Neuron (in vitro differentiated cells): ENCODE measurements at regions not wholly inside any gene's neighbourhood (a gene's known extent, or its start where the extent isn't known, plus 50 kb on each side); places are given as distances from the start of the nearest gene placed in this dataset.
"Not testable (repeated sequence)": the region's sequence is repeated elsewhere in the genome, so short reads cannot be mapped to it uniquely, and the experiment has no call there.

Experiments used
- H2AFZ ChIP-seq: one replicate; pipeline ENCODE4 v1.6.1; 2013; ENCODE audit warnings: low read depth, mild to moderate bottlenecking, inconsistent platforms, low read length, moderate library complexity
- H3K27me3 ChIP-seq: one replicate; pipeline ENCODE4 v1.6.1; 2013; ENCODE audit warnings: low read length; ENCODE audit not compliant: insufficient read depth
- H3K36me3 ChIP-seq: one replicate; pipeline ENCODE4 v1.6.1; 2013; ENCODE audit warnings: low read length; ENCODE audit not compliant: insufficient read depth
- H3K4me1 ChIP-seq: one replicate; pipeline ENCODE4 v1.6.1; 2013; ENCODE audit warnings: low read length; ENCODE audit not compliant: insufficient read depth
- H3K4me3 ChIP-seq: 2 replicates; pipeline ENCODE4 v1.5.1; 2013; ENCODE audit warnings: mild to moderate bottlenecking, low read length, moderate library complexity
- H3K9me3 ChIP-seq: one replicate; pipeline ENCODE4 v1.6.1; 2013; ENCODE audit warnings: low read length

DNA sequence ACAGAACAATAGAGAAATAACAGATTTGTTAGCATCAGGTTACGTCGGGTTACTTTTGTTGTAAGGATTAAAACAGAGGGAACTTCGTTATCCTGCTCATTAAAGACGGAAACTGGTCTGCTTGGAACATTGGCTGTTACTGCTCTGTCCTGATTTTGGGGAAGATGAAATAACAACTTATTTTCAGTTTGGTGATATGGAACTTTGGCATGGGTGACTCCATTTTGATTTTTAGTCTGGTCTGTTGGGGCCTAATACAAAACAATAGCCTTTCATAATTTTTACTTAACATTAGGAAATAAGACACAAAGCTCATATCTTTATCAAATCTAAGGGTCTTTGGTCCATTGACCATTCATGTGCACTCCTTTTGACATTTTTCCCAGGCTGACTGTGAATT, 220.5 kb upstream of the DUSP10 start:
- Histone ChIP-seq H3K27me3 (no peaks in the 10 kb centered on the region), H2AFZ (no peak overlapping the region), H3K36me3 (no peaks in the 10 kb centered on the region), H3K9me3 (no peaks in the 10 kb centered on the region), H3K4me1 (no peaks in the 10 kb centered on the region), H3K4me3 (no peak overlapping the region)

DNA sequence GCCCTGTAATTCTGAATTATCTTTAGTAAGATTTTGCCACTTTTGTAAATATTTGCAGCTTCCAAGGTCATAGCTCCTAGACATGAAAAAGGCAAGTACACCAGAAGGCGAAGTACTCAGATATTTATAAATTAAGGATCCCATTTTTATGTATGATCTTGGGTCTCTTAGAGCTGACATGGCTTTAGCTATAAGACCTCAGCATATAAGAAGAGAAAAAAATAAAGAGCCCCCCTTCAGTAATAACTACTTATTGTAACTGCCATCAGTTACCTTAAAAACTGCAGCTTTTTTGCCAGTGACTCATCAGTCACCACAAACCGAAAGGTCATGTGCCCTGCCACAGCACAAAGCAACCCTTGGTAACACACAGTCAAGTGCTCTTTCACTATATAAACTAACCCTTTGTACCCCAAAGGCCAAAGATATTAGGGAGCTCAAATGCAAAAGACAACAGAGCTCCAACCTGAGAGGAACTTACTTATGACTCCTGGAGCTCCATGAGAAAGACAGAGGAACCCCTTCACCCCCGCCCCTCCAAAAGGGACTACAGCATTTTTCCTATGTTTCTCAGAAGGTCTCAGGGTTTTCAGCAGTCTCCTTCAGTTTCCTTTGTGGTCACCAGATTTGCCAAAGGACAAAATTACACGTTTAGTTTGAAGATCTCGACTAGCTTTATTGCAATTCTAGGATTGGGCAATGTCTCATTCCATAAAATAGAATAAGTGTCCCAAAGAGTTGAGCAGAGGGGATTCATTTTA, 219.8 kb upstream of the DUSP10 start:
- no peak overlapping the region for H2AFZ ChIP-seq
- no peaks in the 10 kb centered on the region for H3K36me3 ChIP-seq
- no peak overlapping the region for H3K4me3 ChIP-seq
- H3K27me3 ChIP-seq: no peaks in the 10 kb centered on the region
- H3K9me3 ChIP-seq: no peaks in the 10 kb centered on the region
- no peaks in the 10 kb centered on the region for H3K4me1 ChIP-seq

DNA sequence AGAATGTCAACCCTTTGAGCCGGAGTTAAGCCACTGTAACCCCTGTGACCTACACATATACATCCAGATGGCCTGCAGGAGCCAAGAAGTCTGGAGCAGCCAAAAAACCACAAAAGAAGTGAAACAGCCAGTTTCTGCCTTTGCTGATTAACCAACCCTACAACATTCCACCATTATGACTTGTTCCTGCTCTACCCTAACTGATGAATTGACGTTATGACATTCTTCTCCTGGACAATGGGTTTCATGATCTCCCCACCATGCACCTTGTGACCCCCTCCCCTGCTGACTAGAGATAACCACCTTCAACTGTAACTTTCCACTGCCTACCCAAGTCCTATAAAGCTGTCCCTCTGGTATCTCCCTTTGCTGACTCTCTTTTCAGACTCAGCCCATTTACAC, 216.3 kb upstream of the DUSP10 start:
- not testable (repeated sequence) for H3K27me3 ChIP-seq, H3K9me3 ChIP-seq, H3K4me1 ChIP-seq, H3K4me3 ChIP-seq, H2AFZ ChIP-seq, H3K36me3 ChIP-seq

DNA sequence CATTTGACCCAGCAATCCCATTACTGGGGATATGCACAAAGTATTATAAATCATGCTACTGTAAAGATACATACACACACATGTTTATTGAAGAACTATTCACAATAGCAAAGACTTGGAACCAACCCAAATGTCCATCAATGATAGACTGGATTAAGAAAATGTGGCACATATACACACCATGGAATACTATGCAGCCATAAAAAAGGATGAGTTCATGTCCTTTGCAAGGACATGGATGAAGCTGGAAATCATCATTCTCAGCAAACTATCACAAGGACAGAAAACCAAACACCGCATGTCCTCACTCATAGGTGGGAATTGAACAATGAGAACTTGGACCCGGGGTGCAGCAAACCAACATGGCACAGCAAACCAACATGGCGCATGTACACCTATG, 215.5 kb upstream of the DUSP10 start:
- not testable (repeated sequence) for H3K4me1 ChIP-seq, H3K36me3 ChIP-seq, H3K27me3 ChIP-seq, H2AFZ ChIP-seq, H3K9me3 ChIP-seq, H3K4me3 ChIP-seq

DNA sequence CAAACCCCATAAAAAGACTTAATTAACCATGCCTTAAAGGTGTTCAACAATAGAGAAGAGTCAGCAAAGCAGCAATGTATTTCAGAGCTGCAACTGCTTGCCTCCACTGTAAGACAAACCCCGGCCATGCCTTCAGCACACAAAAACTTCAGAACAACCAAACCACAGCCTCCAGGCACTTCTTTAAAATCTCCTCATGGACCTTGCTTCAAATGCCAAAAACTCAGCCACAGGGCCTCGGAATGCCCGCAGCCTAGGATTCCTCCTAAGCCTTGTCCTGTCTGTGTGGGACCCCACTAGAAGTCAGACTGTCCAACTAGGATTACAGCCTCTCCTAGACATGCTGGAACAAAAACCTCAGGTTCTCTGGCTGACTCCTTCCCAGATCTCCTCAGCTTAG, 208.1 kb upstream of the DUSP10 start:
- H3K36me3 ChIP-seq: no peaks in the 10 kb centered on the region
- H3K4me1 ChIP-seq: no peaks in the 10 kb centered on the region
- no peaks in the 10 kb centered on the region for H3K27me3 ChIP-seq
- no peak overlapping the region for H2AFZ ChIP-seq
- H3K4me3 ChIP-seq: no peak overlapping the region
- no peaks in the 10 kb centered on the region for H3K9me3 ChIP-seq

DNA sequence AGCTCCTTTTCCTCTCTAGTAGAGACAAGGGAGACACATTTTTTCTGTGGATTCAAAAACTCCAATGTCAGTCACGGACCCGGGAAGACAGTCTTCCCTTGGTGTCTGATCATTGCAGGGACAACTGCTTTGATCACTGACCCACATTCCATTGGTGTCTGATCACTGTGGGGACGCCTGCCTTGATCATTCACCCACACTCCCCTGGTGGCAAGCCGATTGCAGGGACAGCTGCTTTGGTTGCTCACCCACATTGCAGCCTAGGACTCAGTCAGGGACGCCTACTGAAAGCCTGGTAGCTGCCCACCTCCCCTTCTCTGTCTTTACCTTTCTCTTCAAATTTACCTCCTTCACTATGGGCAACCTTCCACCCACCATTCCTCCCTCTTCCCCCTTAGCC, 206.6 kb upstream of the DUSP10 start:
- Histone ChIP-seq H3K4me1 (no peaks in the 10 kb centered on the region), H3K4me3 (no peak overlapping the region), H2AFZ (no peak overlapping the region)

DNA sequence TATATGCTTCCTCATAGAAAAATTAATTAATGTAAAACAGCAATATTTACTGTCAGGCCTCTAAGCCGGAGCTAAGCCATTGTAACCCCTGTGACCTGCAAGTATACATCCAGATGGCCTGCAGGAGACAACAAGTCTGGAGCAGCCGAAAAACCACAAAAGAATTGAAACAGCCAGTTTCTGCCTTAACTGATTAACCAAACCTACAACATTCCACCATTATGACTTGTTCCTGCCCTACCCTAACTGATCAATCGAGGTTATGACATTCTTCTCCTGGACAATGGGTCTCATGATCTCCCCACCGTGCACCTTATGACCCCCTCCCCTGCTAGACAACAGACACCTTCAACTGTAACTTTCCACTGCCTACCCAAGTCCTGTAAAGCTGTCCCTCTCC, 205.8 kb upstream of the DUSP10 start:
- Histone ChIP-seq H3K4me3 (no peak overlapping the region), H3K9me3 (no peaks in the 10 kb centered on the region), H3K27me3 (no peaks in the 10 kb centered on the region)

More for the DNA sequence above, 206.6 kb upstream of the DUSP10 start:
- Histone ChIP-seq H3K27me3 (no peaks in the 10 kb centered on the region), H3K9me3 (no peaks in the 10 kb centered on the region), H3K36me3 (no peaks in the 10 kb centered on the region)

DNA sequence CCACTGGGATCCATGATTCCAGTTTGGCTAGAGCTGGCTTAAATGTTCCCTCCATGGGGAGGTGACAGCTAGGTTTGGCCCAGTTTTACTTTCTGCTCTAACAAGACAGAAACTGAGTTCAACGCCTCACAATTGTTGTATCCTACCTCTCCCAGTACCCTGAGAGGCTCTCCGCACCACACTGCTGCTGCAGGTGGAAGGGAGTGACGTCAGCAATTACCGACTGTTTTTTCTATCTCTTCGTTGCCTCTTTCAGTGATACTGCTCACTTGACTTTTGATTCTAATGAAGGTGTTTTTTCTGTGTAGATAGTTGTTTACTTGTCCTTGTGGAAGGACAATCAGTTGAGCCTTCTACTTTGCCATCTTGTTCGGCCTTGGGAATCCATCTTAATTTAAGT, 204.9 kb upstream of the DUSP10 start:
- no peaks in the 10 kb centered on the region for H3K4me1 ChIP-seq
- no peaks in the 10 kb centered on the region for H3K27me3 ChIP-seq
- no peaks in the 10 kb centered on the region for H3K9me3 ChIP-seq
- H3K4me3 ChIP-seq: no peak overlapping the region
- H3K36me3 ChIP-seq: no peaks in the 10 kb centered on the region
- H2AFZ ChIP-seq: no peak overlapping the region

More for the DNA sequence above, 205.8 kb upstream of the DUSP10 start:
- Histone ChIP-seq H3K4me1 (no peaks in the 10 kb centered on the region), H2AFZ (no peak overlapping the region), H3K36me3 (no peaks in the 10 kb centered on the region)

DNA sequence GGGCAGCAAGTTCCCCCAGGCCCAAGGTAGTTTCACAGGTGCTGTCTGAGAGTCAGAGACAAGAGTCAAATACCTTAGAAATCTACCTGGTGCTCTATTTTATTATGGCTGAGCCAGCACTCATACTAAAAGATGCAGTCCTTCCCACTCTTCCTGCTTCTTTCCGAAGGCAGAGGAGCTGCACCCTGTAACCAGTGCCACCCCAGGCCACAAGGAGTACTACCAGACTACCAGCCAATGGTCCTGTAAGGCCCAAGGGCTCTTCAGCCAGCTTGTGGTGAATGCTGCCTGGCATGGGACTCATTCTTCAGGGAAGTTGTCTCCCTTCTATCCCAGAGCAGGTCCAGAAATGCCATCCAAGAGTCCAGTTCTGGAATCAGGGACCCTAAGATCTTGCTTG, 203.8 kb upstream of the DUSP10 start:
- Histone ChIP-seq H3K4me3 (no peak overlapping the region), H3K4me1 (no peaks in the 10 kb centered on the region), H3K36me3 (no peaks in the 10 kb centered on the region), H3K9me3 (no peaks in the 10 kb centered on the region), H3K27me3 (no peaks in the 10 kb centered on the region), H2AFZ (no peak overlapping the region)

DNA sequence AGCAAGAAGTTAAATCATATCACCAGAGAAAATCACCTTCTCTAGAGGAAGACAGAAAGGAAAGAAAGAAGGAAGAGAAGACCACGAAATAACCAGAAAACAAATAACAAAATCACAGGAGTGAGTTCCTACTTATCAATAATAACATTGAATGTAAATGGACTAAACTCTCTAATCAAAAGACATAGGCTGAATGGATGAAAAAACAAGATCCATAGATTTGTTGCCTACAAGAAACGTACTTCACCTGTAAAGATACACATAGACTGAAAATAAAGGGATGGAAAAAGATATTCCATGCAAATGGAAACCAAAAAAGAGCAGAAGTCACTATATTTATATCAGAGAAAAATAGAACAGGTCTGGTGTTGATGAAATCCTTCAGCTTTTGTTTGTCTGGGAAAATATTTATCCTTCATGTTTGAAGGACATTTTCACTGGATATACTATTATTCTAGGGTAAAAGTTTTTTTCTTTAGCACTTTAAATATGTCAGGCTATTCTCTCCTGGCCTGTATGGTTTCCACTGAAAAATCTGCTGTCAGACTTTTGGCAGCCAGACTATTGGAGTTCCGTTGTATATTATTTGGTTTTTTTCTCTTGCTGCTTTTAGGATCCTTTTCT, 202.5 kb upstream of the DUSP10 start:
- Histone ChIP-seq H3K9me3 (no peaks in the 10 kb centered on the region), H3K4me3 (no peak overlapping the region), H3K36me3 (no peaks in the 10 kb centered on the region), H2AFZ (no peak overlapping the region), H3K4me1 (no peaks in the 10 kb centered on the region), H3K27me3 (no peaks in the 10 kb centered on the region)

DNA sequence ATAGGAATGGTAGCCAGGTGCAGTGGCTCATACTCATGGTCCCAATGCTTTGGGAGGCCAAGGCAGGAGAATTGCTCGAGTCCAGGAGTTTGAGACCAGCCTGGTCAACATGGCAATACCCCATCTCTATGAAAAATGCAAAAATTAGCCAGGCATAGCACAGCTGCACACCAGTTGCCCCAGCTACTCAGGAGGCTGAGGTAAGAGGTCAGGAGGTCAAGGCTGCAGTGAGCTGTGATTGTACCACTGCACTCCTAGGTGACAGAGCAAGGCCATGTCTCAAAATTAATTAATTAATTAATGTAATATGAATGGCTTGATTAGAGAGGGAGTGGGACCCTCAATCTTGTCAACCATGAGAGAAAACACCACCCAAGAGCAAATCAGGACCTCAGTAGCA, 198.7 kb upstream of the DUSP10 start:
- no peak overlapping the region for H2AFZ ChIP-seq
- no peaks in the 10 kb centered on the region for H3K36me3 ChIP-seq
- no peaks in the 10 kb centered on the region for H3K9me3 ChIP-seq
- H3K4me1 ChIP-seq: no peaks in the 10 kb centered on the region
- H3K27me3 ChIP-seq: no peaks in the 10 kb centered on the region
- H3K4me3 ChIP-seq: no peak overlapping the region

DNA sequence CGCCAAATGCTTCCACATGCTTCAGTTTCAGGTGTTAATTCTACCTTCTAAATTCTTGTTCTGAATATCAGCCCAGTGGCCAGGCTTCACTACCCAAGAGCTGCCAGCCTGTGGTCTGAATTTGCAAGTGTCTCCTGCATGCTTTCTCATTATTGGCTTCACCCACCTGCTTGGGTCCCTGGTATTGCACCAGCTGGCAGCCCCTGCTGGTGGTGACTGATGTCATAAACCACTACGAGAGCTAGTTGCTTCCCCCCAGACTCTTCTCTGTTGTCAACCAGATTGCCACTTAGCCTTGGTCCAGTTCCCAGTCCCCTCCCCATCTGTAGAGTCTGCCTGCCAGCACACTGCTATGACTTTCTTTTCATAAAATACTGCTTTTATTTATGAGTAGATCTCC, 197.7 kb upstream of the DUSP10 start:
- Histone ChIP-seq H2AFZ (no peak overlapping the region), H3K36me3 (no peaks in the 10 kb centered on the region), H3K9me3 (no peaks in the 10 kb centered on the region), H3K27me3 (no peaks in the 10 kb centered on the region), H3K4me1 (no peaks in the 10 kb centered on the region), H3K4me3 (no peak overlapping the region)

DNA sequence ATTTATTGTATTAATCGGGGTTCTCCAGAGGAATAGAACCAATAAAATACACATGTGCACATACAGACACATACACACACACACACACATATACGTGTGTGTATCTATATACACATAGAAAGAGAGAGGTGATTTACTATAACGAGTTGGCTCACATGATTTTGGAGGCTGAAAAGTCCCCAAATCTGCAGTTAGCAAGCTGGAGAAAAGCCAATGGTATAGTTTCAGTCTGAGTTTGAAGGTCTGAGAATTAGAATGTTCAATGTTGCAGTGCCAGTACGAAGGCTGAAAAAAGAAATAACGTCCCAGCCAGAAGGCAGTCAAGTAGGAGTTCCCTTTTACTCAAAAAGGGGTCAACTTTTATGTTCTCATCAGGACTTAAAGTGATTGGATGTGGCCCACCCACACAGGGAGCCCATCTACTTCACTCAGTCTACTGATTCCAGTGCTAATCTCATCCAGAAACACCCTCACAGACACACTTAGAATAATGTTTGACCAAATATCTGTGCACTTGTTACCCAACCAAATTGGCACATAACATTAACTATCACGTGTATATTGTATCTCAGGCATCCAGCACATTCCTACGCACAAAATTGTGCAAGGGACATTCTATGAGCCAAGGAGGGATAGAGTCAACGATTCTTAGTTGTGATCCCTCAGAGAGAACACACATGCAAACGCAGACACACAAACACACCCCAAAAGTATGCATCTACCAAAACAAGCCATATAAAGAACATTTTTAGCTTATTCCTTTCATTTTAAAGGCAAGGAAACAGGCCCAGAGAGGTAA, 195.5 kb upstream of the DUSP10 start:
- H3K27me3 ChIP-seq: no peaks in the 10 kb centered on the region
- H3K9me3 ChIP-seq: no peaks in the 10 kb centered on the region
- no peak overlapping the region for H2AFZ ChIP-seq
- H3K36me3 ChIP-seq: no peaks in the 10 kb centered on the region
- no peaks in the 10 kb centered on the region for H3K4me1 ChIP-seq
- H3K4me3 ChIP-seq: no peak overlapping the region
